ACC112 (cell line): ENCODE measurements at regions not wholly inside any gene's neighbourhood (a gene's known extent, or its start where the extent isn't known, plus 50 kb on each side); places are given as distances from the start of the nearest gene placed in this dataset.

Experiments
- H2AFZ ChIP-seq: fragments of 200-600 bp; sonication (generic); one replicate; pipeline ENCODE4 v1.6.0; 2017; ENCODE audit warnings: antibody characterized with exemption, low read length; ENCODE audit not compliant: unreplicated experiment
- H3K27ac ChIP-seq: fragments of 200-600 bp; sonication (generic); 2 replicates; pipeline ENCODE4 v1.5.1; 2014; ENCODE audit warnings: low read depth, mild to moderate bottlenecking, antibody characterized with exemption, low read length, moderate library complexity
- H3K27me3 ChIP-seq: fragments of 200-600 bp; sonication (generic); 2 replicates; pipeline ENCODE4 v1.6.1; 2014; ENCODE audit warnings: mild to moderate bottlenecking, antibody characterized with exemption, low read length, moderate library complexity, mixed read lengths; ENCODE audit not compliant: insufficient read depth
- H3K36me3 ChIP-seq: fragments of 200-600 bp; sonication (generic); 2 replicates; pipeline ENCODE4 v1.6.1; 2016; ENCODE audit warnings: mild to moderate bottlenecking, antibody characterized with exemption, low read length, moderate library complexity, mixed read lengths; ENCODE audit not compliant: insufficient read depth
- H3K4me1 ChIP-seq: fragments of 200-600 bp; sonication (generic); one replicate; pipeline ENCODE4 v1.6.1; 2016; ENCODE audit warnings: low read length, mixed read lengths; ENCODE audit not compliant: insufficient read depth, unreplicated experiment, control insufficient read depth
- H3K4me3 ChIP-seq: fragments of 200-600 bp; sonication (generic); 2 replicates; pipeline ENCODE4 v1.5.1; 2014; ENCODE audit warnings: mild to moderate bottlenecking, low read depth, low read length
- H3K79me2 ChIP-seq: fragments of 200-600 bp; sonication (generic); one replicate; pipeline ENCODE4 v1.6.0; 2016; ENCODE audit warnings: low read length; ENCODE audit not compliant: control insufficient read depth, unreplicated experiment, insufficient read depth

DNA sequence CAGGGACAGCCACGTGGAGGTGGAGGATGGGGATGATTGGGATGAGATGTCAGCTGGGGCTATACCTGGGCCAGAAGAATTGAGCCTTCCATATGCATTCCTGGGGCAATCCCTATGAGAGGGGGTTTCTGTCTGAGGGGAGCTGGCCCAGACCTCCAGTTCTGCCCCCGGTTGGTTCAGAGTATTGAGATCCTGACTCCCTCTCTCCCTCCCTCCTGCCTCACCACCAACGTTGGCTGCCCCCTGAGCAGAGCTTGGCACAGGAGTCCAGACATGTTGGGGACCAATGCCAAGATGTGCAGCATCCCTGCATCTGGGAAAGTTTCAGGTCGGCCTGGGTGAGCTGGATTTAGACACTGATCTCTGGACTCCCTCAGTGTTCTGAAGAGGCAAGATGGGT, 575.2 kb upstream of the MKI67 start:
- Histone ChIP-seq H3K4me1 (no peaks in the 10 kb centered on the region), H3K27me3 (no peaks in the 10 kb centered on the region), H3K4me3 (no peak overlapping the region), H3K36me3 (no peaks in the 10 kb centered on the region), H3K27ac (no peak overlapping the region), H2AFZ (no peak overlapping the region), H3K79me2 (no peaks in the 10 kb centered on the region)

DNA sequence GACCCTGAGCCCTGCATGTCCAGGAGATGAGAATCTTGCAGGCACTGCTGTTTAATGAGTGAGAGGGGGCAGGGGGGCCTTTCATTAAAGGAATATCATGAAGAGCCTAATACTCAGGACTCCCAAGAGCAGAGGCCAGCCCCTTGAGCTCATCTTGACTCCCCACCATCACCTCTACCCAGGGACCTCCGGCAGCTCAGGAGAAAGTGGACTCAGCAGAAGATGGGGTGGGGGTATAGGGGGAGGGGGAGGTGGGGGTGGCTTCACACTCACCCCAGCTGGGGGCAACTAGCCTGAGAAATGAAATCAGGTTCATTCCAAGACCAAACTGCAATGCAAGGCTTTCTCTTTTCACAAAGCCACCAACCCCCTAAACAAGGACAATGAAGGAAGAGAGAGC, 575.6 kb upstream of the MKI67 start:
- Histone ChIP-seq H3K27me3 (no peaks in the 10 kb centered on the region), H3K36me3 (no peaks in the 10 kb centered on the region), H3K27ac (no peak overlapping the region), H3K79me2 (no peaks in the 10 kb centered on the region), H3K4me3 (no peak overlapping the region), H2AFZ (no peak overlapping the region), H3K4me1 (no peaks in the 10 kb centered on the region)

DNA sequence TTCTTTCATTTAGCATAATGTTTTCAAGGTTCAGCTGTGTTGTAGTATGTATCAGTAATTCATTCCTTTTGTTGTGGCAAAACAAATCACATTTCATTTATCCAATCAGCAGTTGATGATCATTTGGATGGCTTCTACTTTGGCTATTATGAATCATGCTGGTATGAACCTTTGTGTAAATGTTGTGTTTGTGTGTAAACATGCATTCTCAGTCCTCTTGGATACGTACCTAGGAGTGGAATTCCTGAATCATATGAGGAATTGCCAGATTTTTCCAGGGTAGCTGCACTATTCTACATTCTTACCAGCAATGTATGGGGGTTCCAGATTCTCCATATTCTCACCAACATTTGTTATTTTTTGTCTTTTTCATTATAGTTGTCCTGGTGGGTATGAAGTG, 578.5 kb upstream of the MKI67 start:
- Histone ChIP-seq H3K79me2 (no peaks in the 10 kb centered on the region), H3K36me3 (no peaks in the 10 kb centered on the region), H3K4me3 (no peak overlapping the region), H2AFZ (no peak overlapping the region), H3K27ac (no peak overlapping the region), H3K27me3 (no peaks in the 10 kb centered on the region), H3K4me1 (no peaks in the 10 kb centered on the region)

DNA sequence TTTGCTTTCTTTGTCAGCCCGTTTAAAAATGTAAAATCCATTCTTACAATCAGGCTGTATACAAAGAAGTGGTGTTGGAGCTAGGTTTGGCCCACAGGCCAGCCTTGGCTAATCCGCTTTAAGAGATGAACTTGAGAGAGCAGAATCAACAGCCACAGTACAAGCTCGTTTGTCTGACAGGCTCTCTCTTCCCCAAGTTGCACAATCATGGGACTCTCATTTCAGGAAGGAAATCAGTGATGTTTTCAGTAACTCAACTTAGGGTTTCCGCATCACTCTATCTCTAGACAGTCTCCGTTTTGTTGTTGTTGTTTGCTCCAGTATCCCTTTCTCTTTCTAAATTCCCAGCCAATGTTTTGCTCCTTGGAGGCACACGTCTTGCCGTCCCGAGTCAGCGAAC, 582.0 kb upstream of the MKI67 start:
- H3K4me1 ChIP-seq: no peaks in the 10 kb centered on the region
- H3K36me3 ChIP-seq: no peaks in the 10 kb centered on the region
- H3K79me2 ChIP-seq: no peaks in the 10 kb centered on the region
- H2AFZ ChIP-seq: no peak overlapping the region
- H3K27ac ChIP-seq: no peak overlapping the region
- H3K4me3 ChIP-seq: no peak overlapping the region
- H3K27me3 ChIP-seq: no peaks in the 10 kb centered on the region

DNA sequence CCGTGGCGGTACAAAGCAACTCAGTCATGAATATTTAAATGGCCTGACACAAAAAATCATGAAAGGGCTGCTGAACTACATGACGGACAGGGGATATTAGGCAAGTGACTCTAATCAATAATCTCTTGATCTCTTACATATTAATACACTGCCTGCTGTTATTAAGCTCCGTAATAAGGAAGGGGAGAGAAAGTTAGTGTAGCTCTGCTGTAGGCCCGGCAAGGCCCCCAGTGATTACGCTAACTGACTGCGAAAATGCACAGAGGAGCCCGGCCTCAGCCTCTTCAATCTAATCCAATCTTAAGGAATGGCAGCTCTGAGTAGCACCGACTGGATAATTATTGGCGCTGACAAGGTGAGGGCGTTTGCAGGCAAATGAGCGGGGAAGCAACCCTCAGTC, 583.5 kb upstream of the MKI67 start:
- no peaks in the 10 kb centered on the region for H3K36me3 ChIP-seq
- no peaks in the 10 kb centered on the region for H3K27me3 ChIP-seq
- H3K4me1 ChIP-seq: no peaks in the 10 kb centered on the region
- H3K79me2 ChIP-seq: no peaks in the 10 kb centered on the region
- no peak overlapping the region for H2AFZ ChIP-seq
- H3K27ac ChIP-seq: no peak overlapping the region
- no peak overlapping the region for H3K4me3 ChIP-seq

DNA sequence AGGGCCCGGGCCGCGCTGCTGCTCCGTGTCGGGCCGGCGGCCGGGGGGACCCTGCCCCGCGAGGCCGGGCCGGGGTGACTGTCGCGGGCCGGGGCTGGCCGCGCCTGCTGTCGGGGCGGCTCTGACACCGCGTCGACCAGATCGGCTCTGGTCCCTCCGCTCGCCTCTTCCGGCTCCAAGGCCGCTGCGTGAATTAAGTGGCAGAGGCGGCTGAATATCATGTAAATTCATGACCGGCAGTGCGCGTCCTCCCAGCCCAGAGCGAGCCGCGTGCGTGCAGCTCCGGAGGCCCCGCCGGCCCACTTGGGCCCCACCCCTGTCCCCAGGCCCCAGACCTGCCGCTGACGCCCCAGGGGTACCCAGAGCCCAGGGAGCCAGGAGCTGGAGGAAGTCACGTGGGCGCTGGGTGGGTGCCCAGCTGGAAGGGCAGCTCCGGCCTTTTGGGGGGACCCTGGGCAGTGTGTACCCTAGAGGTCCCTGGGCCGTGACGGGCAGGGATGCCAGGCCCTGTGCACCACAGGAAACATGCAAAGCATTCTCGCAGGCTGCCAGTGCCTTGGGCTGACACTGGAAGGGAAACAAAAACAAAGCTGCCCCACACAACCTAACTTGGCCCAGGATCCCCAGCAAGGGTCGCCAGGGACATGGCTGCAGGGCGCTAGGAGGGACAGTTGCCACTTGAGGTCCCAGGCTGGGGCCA, 584.0 kb upstream of the MKI67 start:
- Histone ChIP-seq H3K79me2 (no peaks in the 10 kb centered on the region), H3K27me3 (no peaks in the 10 kb centered on the region), H2AFZ (no peak overlapping the region), H3K36me3 (no peaks in the 10 kb centered on the region), H3K4me1 (no peaks in the 10 kb centered on the region), H3K27ac (no peak overlapping the region), H3K4me3 (no peak overlapping the region)

DNA sequence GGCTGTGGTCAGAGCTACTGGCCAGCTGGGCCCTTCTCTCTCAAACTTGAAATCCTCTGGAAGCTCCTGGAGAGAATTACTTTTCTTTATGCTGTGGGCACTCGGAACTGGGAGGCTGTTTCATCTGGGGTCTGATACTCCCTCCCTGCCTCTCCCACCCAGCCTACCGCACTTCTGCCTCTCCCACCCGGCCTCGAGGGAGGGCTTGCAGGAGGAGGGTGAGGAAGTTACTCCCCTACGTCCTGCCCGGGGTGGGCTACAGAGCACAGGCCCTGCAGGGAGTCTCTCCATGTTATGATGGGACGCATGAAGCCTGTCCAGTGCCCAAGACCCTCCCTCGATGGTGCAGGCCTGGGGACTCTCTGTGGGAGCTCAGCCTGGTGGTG, 584.6 kb upstream of the MKI67 start:
- no peak overlapping the region for H2AFZ ChIP-seq
- no peaks in the 10 kb centered on the region for H3K4me1 ChIP-seq
- no peaks in the 10 kb centered on the region for H3K36me3 ChIP-seq
- no peaks in the 10 kb centered on the region for H3K79me2 ChIP-seq
- H3K27me3 ChIP-seq: no peaks in the 10 kb centered on the region
- no peak overlapping the region for H3K27ac ChIP-seq
- no peak overlapping the region for H3K4me3 ChIP-seq

DNA sequence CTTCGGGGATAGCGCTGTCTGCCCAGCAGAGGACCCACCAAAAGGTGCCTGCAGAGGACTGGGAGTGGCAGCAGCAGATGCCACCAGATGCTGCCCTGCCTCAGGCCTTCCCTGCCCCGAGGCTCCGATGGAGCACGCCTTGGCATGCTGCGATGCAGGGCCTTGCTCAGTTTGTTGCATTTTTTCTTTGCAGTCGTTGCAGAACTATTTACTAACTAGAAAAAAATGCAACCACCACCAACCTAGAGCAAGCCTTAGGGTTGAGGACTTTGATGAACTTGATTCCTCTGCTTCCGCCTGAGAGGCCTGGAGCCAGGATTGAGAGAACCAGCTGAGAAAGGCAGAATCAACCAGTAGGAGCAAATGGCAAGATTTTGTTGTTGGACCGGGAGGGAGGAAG, 585.6 kb upstream of the MKI67 start:
- Histone ChIP-seq H3K36me3 (no peaks in the 10 kb centered on the region), H3K27ac (no peak overlapping the region), H3K27me3 (no peaks in the 10 kb centered on the region), H3K4me3 (no peak overlapping the region), H3K79me2 (no peaks in the 10 kb centered on the region), H3K4me1 (no peaks in the 10 kb centered on the region), H2AFZ (no peak overlapping the region)

DNA sequence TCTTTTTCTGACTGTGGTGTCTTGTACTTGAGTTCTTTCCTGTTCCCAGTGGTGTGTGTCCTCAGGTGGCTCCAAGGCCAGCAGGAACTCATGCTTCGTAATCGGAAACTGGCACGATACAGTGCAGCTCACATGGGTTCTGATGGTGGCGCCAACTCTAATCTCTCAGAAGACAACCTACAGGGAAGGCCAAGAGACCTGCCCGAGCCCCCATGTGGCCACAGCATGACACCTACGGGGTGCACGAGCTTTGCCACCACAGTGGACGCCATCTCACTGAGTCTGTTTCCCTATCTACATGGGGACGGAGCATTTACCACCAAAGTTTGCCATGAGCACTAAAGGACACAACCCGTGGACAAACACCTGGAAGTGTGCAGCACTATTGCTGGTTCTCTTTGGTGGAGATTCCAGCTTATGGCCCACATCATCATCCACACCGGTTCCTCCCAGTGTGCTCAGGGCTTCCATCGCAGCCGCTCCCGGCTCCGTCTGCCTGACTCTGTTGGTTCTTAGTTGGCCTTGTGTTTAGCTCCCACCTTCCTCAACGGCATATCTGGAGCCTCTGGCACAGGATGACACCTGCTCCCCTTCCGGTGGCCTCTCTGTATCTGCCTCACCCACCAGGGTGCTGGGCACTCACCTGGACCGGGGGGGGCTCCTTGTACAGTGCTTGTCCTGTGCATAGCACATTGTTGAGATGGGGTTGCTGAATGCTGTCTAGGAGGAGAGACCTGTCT, 586.6 kb upstream of the MKI67 start:
- no peak overlapping the region for H2AFZ ChIP-seq
- H3K4me1 ChIP-seq: no peaks in the 10 kb centered on the region
- H3K27me3 ChIP-seq: no peaks in the 10 kb centered on the region
- no peak overlapping the region for H3K27ac ChIP-seq
- H3K79me2 ChIP-seq: no peaks in the 10 kb centered on the region
- no peak overlapping the region for H3K4me3 ChIP-seq
- H3K36me3 ChIP-seq: no peaks in the 10 kb centered on the region

DNA sequence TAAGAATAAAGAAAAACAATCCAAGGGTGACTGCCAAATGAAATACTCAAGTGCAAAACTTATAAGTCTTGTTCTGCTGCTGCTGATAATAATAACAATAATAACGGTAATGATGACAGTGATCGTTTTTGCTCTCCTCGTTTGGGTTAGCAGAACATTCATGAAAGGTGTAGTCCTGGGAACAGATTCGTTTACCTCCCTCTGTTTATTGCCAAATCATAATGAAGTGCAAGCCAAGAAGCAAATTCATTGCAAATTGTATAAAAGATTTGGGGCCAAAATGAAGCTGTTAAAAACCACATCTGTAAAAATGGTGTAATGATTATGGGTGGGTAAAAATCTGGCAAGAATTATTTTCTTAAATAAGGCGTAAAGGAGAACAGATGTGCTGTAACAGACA, 587.2 kb upstream of the MKI67 start:
- H2AFZ ChIP-seq: no peak overlapping the region
- no peaks in the 10 kb centered on the region for H3K36me3 ChIP-seq
- no peaks in the 10 kb centered on the region for H3K27me3 ChIP-seq
- H3K27ac ChIP-seq: no peak overlapping the region
- H3K4me3 ChIP-seq: no peak overlapping the region
- no peaks in the 10 kb centered on the region for H3K4me1 ChIP-seq
- H3K79me2 ChIP-seq: no peaks in the 10 kb centered on the region

DNA sequence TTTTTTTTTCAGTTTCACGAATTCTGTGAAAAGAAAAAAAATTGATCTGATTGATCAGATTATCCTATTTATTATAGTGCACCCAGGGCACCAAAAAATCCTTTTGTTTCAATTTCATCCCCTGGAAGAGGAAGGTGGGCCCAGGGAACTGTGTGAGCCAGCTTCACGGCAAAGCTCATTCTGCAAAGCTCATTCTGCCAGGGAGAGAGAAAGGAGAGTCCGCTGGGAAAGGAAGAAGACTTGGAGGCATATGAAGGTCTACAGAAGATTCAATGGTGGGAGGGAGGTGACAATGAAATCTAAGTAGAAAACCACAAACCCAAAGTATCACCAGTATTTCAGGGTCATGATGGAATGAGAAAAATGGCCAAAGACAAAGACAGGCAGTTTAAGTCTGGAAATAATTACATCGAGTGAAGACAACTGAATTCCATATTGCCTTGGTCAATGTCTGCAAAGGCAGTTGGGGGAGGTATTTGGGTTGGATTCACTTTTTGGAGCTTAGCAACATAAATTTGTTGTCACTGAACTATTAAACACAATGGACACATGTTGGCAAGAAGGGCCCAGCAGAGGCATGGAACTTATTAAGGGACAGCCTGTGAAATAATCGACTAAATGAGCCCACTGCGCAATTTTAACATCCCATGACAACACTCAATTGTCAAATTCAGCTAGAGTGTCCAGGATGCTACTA, 587.8 kb upstream of the MKI67 start:
- Histone ChIP-seq H3K36me3 (no peaks in the 10 kb centered on the region), H3K27ac (no peak overlapping the region), H3K27me3 (no peaks in the 10 kb centered on the region), H3K4me3 (no peak overlapping the region), H2AFZ (no peak overlapping the region), H3K79me2 (no peaks in the 10 kb centered on the region), H3K4me1 (no peaks in the 10 kb centered on the region)
